ENCODE measurements at regions not wholly inside any gene's neighbourhood (a gene's known extent, or its start where the extent isn't known, plus 50 kb on each side); places are given as distances from the start of the nearest gene placed in this dataset.

GRCh38 chr15:59894835-59895234 is 109.3 kb upstream of the FOXB1 start:
- TF ChIP-seq GATA3 (IDR thresholded peaks at IDR 0.05; ENCODE audit: low read depth, low read length) (no peak), GATA2 (IDR thresholded peaks at IDR 0.05; ENCODE audit: low read depth, low read length) (no peak)
